ENCODE measurements at regions not wholly inside any gene's neighbourhood (a gene's known extent, or its start where the extent isn't known, plus 50 kb on each side); places are given as distances from the start of the nearest gene placed in this dataset.
A peak's percentile ranks its signal among the peaks of the same experiment; 100 is the strongest.

DNA sequence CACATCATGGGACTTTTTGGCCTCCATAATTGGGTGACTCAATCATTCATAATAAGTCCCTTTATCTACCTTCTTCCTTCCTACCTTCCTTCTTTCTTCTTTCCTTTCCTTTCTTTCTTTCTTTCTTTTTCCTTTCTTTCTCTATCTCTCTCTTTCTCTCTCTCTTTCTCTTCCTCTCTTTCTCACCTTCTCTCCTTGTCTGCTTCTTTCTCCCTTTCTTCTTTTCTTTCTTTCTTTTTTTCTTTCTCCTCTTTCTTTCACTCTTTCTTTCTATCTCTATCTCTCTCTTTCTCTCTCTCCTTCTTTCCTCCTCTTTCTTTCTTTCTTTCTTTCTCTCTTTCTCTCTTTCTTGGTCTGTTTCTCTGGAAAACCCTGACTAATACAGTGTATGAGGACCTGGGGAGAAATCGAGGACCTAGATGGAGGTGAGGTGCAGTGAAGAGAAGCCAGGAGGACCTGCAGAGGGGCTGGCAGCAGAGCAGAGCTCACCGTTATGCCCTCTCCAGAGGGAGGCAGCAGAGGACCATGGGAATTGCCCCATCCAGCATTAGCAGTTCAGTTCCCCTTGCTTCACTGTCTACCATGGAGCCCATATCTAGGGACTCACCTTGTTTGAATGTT, 52.7 kb upstream of the BTRC start:
- ChIA-PET CTCF (interaction anchor here (0.5 to 10.8 kb wide), 23 partner anchors 8 to 480 kb away, joined by 3 to 156 read pairs (median 5); partner anchors contain the start of gene BTRC), POLR2A (no interaction called here)
- H3K9ac ChIP-seq (replicated peaks; ENCODE audit: extremely low read depth, insufficient read depth, low read length), result no peak overlapping the region
- H3K4me2 ChIP-seq (ENCODE audit: insufficient read depth, low read length), result no peak overlapping the region
- no peak for FAIRE-seq
- H3K79me2 ChIP-seq (ENCODE audit: control insufficient read depth, insufficient read depth, low read length), result no peaks in the 10 kb centered on the region
- no peaks in the 10 kb centered on the region for H3K9me3 ChIP-seq (replicated peaks; ENCODE audit: control insufficient read depth, insufficient read depth, low read length)
- H2AFZ ChIP-seq (ENCODE audit: low read depth, low read length), result no peak overlapping the region
- no peak overlapping the region for H3K4me3 ChIP-seq (replicated peaks in 1 of 3; ENCODE audit: insufficient read depth in 1 of 3, low read depth in 1 of 3, low read length in 3 of 3)
- dilution Hi-C loops (cut with MboI; ENCODE audit: extremely low pct_ligation_motif_present, low sequenced_read_pairs), result no loop called here
- H3K27ac ChIP-seq (ENCODE audit: insufficient read depth, low read depth, low read length), result no peak overlapping the region
- no peaks in the 10 kb centered on the region for H3K4me1 ChIP-seq (ENCODE audit: control insufficient read depth, extremely low read depth, insufficient read depth, low read length)
- H4K20me1 ChIP-seq (replicated peaks; ENCODE audit: control insufficient read depth, extremely low read depth, insufficient read depth, low read length), result no peaks in the 10 kb centered on the region
- H3K27me3 ChIP-seq (ENCODE audit: control insufficient read depth in 2 of 2, insufficient read depth in 2 of 2, low read length in 2 of 2), result peaks cover 16 to 43% of the 10 kb centered on the region in 2 experiments
- no TSS peak for BruUV-seq (replicated peaks)
- TF ChIP-seq, protein P1, sequence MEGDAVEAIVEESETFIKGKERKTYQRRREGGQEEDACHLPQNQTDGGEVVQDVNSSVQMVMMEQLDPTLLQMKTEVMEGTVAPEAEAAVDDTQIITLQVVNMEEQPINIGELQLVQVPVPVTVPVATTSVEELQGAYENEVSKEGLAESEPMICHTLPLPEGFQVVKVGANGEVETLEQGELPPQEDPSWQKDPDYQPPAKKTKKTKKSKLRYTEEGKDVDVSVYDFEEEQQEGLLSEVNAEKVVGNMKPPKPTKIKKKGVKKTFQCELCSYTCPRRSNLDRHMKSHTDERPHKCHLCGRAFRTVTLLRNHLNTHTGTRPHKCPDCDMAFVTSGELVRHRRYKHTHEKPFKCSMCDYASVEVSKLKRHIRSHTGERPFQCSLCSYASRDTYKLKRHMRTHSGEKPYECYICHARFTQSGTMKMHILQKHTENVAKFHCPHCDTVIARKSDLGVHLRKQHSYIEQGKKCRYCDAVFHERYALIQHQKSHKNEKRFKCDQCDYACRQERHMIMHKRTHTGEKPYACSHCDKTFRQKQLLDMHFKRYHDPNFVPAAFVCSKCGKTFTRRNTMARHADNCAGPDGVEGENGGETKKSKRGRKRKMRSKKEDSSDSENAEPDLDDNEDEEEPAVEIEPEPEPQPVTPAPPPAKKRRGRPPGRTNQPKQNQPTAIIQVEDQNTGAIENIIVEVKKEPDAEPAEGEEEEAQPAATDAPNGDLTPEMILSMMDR (IDR thresholded peaks at IDR 0.05; ENCODE audit: extremely low read depth in 1 of 2, insufficient read depth in 1 of 2, low read depth in 1 of 2, low read length in 2 of 2), result peak; percentile 25 to 64
- no peak for TF ChIP-seq FOS (IDR thresholded peaks at IDR 0.05; ENCODE audit: borderline replicate concordance, insufficient read depth, low read length)
- no peaks in the 10 kb centered on the region for H3K36me3 ChIP-seq (ENCODE audit: control insufficient read depth in 2 of 2, extremely low read depth in 1 of 2, insufficient read depth in 2 of 2, low read length in 2 of 2)
- peak; percentile 44 for DNase-seq (ENCODE audit: low read depth, low spot score)
- no peaks in the 10 kb centered on the region for H3K9me1 ChIP-seq (replicated peaks; ENCODE audit: control insufficient read depth, extremely low read depth, insufficient read depth, low read length)
- intact Hi-C loops (cut with micrococcal nuclease), result loop anchor here (1.0 kb wide), 3 partner anchors 141 to 269 kb away; no protein-coding TSS in a partner anchor

DNA sequence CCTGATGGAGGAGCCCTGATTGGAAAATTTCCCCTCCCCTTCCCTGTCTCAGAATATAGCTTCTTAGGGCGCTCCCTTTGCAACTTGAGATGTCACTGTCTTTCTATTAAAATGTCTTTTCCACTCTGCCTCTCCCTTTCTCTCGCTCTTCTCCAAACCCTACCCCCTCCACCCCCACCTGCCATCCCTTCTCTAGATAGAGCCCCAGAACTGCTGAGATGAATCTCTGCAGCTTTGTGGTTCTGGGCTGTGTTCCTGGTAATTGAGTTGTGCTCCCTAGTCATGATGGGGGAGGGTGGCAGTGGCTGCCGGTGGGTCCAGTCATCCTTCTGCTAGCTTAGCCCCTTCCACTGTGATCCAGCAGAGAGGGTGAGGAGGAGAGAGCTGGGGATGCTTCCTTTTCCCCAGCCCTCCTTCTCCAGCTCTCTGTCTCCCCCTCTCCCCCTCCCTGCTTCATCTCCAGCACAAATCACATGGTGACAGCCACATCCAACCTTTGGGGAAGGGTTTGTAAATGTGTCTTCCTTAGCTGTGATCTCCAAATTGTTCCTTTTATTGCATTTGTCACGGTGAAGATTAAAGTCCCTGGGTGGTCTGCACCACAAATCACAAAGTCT, 50.8 kb upstream of the BTRC start:
- no peaks in the 10 kb centered on the region for H3K9me3 ChIP-seq (replicated peaks; ENCODE audit: control insufficient read depth, insufficient read depth, low read length)
- TF ChIP-seq JUN (IDR thresholded peaks at IDR 0.05; ENCODE audit: borderline replicate concordance, insufficient read depth, insufficient read length, low read depth), result no peak
- TF ChIP-seq EZH2 (IDR thresholded peaks at IDR 0.05; ENCODE audit: borderline replicate concordance, low read depth, low read length, severe bottlenecking), result no peak
- TF ChIP-seq POLR2A (IDR thresholded peaks at IDR 0.05; ENCODE audit: low read depth, low read length), result no peak
- no peak for TF ChIP-seq POLR2AphosphoS5 (IDR thresholded peaks at IDR 0.05; ENCODE audit: insufficient read depth, low read depth, low read length)
- no peak for TF ChIP-seq FOS (IDR thresholded peaks at IDR 0.05; ENCODE audit: borderline replicate concordance, insufficient read depth, low read length)
- H2AFZ ChIP-seq (ENCODE audit: low read depth, low read length), result no peak overlapping the region
- peaks cover 27 to 46% of the 10 kb centered on the region in 2 experiments for H3K27me3 ChIP-seq (ENCODE audit: control insufficient read depth in 2 of 2, insufficient read depth in 2 of 2, low read length in 2 of 2)
- no peaks in the 10 kb centered on the region for H3K4me1 ChIP-seq (ENCODE audit: control insufficient read depth, extremely low read depth, insufficient read depth, low read length)
- no peaks in the 10 kb centered on the region for H3K79me2 ChIP-seq (ENCODE audit: control insufficient read depth, insufficient read depth, low read length)
- H3K36me3 ChIP-seq (ENCODE audit: control insufficient read depth in 2 of 2, extremely low read depth in 1 of 2, insufficient read depth in 2 of 2, low read length in 2 of 2), result no peaks in the 10 kb centered on the region
- intact Hi-C loops (cut with micrococcal nuclease) (no loop called here), dilution Hi-C loops (cut with MboI; ENCODE audit: extremely low pct_ligation_motif_present, low sequenced_read_pairs) (no loop called here)
- no peaks in the 10 kb centered on the region for H4K20me1 ChIP-seq (replicated peaks; ENCODE audit: control insufficient read depth, extremely low read depth, insufficient read depth, low read length)
- ChIA-PET POLR2A (no interaction called here), CTCF (interaction anchor here (0.7 to 10.8 kb wide), 13 partner anchors 7 to 268 kb away, joined by 3 to 156 read pairs (median 4); no protein-coding TSS in a partner anchor)
- no peak overlapping the region for H3K4me2 ChIP-seq (ENCODE audit: insufficient read depth, low read length)
- H3K4me3 ChIP-seq (replicated peaks in 1 of 3; ENCODE audit: insufficient read depth in 1 of 3, low read depth in 1 of 3, low read length in 3 of 3), result no peak overlapping the region
- H3K9ac ChIP-seq (replicated peaks; ENCODE audit: extremely low read depth, insufficient read depth, low read length), result no peak overlapping the region
- H3K9me1 ChIP-seq (replicated peaks; ENCODE audit: control insufficient read depth, extremely low read depth, insufficient read depth, low read length), result no peaks in the 10 kb centered on the region
- FAIRE-seq (no peak), DNase-seq (ENCODE audit: low read depth, low spot score) (no peak)
- no peak overlapping the region for H3K27ac ChIP-seq (ENCODE audit: insufficient read depth, low read depth, low read length)
- BruUV-seq (replicated peaks), result no TSS peak

Data from endothelial cell of umbilical vein (primary cell).